ENCODE measurements at regions not wholly inside any gene's neighbourhood (a gene's known extent, or its start where the extent isn't known, plus 50 kb on each side); places are given as distances from the start of the nearest gene placed in this dataset.
"Not testable (repeated sequence)": the region's sequence is repeated elsewhere in the genome, so short reads cannot be mapped to it uniquely, and the experiment has no call there.

GRCh38 chr7:150046290-150047194, 172.8 kb downstream of the ATP6V0E2 start:
- not testable (repeated sequence) for DNase-seq (ENCODE audit: low read depth)

- not testable (repeated sequence) for DNase-seq (ENCODE audit: low read depth)
These were observed 173.6 kb downstream of the ATP6V0E2 start for GRCh38 chr7:150047329-150047728.

DNA sequence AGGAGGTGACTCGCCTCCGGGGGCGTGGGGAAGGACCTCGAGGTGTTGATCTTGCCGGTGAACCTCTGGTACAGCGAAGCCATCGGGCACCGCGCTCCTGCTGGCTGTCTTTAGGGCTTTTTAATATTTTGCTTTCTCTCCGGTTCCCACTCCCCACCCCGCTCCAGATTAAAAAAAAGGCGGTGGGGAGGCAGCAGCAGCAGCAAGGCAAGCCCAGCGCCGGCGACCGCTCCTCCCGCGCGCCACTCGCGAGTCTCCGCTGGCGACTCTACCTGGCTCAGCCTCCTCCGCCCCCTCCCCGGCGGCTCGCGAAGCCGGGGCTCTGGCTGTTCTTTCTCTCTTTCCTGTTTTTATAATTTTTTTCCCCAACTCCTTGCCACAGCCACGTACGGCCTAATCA, 174.0 kb downstream of the ATP6V0E2 start:
- not testable (repeated sequence) for DNase-seq (ENCODE audit: low read depth)

GRCh38 chr7:150048244-150049011, 174.7 kb downstream of the ATP6V0E2 start:
- DNase-seq (ENCODE audit: low read depth): not testable (repeated sequence)

GRCh38 chr7:150049012-150049655, 175.4 kb downstream of the ATP6V0E2 start:
- DNase-seq (ENCODE audit: low read depth): not testable (repeated sequence)

- not testable (repeated sequence) for DNase-seq (ENCODE audit: low read depth)
These were observed 179.6 kb downstream of the ATP6V0E2 start for GRCh38 chr7:150053396-150053795.

DNA sequence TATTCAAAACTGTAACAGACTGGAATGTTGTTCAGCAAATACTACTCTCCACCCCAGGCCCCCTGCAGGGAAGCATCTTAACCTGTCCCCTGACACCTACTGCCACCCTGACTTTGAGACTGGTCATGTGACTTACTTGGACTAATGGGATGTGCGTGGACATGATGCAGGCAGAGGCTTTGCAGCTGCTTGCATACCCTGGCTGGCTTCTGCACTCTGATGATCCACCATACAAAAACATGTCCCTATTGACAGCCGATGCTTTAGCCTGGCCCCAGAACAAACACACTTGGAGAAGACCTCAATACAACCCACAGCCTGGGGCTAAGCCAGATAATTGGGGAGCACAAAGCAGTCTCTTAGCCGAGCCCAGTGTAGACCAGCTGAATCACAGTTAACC, 180.5 kb downstream of the ATP6V0E2 start:
- not testable (repeated sequence) for DNase-seq (ENCODE audit: low read depth)

GRCh38 chr7:150060259-150061221, 186.8 kb downstream of the ATP6V0E2 start:
- DNase-seq (ENCODE audit: low read depth): peak; percentile 44

GRCh38 chr7:150063195-150063594, 189.4 kb downstream of the ATP6V0E2 start:
- DNase-seq (ENCODE audit: low read depth): not testable (repeated sequence)

DNA sequence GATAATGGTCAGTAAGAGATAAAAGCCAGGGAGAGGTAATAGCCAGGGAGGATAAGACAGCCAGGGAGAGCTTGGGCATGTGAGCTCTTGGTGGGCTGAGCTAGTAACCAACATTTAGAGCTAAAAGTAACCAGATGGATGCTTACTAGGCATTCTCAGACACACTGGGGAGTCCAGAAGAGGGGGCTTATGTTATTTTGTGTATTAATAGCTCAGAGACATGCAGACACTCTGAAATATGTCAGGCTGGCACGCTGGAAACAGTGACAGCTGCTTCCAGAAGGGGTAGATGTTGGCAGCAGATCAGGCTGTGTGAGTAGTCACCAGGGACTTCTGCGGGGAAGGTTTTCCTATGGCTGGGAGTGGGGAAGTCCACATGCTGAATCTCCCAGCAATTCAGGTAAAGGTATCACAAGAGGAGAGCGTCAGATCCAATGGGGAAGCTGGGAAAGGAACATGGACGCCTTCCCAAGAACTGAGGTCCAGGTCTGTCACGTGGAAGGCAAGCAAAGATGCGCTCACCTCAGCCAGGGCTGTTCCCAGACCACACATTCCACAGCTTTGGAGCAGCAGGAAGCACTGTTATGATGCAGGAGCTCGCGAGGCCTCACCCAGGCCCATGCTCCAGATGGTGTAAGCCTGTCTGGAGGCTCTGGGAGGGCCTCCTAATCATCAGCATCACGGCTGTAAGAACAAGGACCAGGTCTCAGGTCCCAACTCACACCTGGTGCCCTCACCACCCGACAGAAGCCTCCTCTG, 196.0 kb downstream of the ATP6V0E2 start:
- DNase-seq (ENCODE audit: low read depth): not testable (repeated sequence)

DNA sequence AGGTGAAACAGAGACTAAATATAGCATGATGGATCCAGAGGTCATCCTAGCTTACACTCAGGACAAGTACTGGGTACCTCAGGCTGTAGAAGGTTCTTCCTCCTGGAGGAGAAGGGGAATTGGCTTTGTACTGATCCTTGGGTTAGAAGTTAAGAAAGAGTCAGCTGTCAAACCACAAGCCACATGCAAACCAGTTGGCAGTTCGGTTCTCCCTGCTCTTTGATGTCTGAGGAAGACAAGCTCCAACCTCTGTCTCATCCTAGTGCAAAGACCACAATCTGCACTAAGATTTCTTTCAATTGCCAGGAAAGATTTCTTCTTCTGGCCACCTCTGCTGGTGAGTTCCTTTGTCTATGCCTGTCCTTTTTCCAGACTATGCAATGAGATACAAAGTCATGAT, 203.8 kb downstream of the ATP6V0E2 start:
- DNase-seq (ENCODE audit: low read depth): not testable (repeated sequence)

- not testable (repeated sequence) for DNase-seq (ENCODE audit: low read depth)
These were observed 208.1 kb downstream of the ATP6V0E2 start for GRCh38 chr7:150081865-150082264.

- not testable (repeated sequence) for DNase-seq (ENCODE audit: low read depth)
These were observed 211.0 kb downstream of the ATP6V0E2 start for GRCh38 chr7:150084724-150085123.

DNA sequence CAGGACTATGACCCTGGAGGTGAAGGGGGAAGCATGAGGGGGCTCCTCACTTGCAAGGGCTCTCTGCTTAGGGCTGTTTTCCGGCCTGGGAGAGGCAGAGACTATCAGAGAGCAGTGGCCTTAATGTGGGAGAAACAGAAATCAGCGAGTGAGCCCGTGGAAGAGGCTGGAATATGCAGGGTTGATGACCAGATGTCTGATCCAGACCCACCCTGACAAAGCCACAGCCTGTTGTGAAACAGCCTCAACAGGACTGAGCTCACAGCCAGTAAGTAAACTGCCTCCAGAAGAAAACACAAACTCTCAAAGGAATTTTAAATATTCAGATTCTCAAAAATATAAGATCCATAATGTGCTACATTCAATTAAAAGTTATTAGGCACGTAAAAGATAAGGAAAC, 213.7 kb downstream of the ATP6V0E2 start:
- DNase-seq (ENCODE audit: low read depth): not testable (repeated sequence)

DNA sequence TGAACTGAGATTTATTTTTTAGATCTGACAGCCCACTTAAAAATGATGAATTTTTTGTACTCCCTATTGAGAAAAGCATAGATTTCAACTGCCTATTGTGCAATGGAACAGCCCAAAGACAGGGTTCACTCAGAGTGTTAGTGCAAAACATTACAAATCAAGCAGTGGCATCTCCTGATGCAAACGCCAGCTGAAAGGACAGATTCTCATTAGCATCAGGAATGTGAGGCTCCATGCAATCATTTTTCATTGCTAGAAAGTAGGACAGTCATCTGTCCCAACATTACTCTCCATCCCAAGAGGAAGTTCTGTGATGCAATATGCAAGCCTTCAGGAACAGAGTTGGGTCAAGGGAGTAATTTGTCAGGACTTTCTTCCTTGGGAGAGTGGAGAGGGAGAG, 215.4 kb downstream of the ATP6V0E2 start:
- DNase-seq (ENCODE audit: low read depth): not testable (repeated sequence)

DNA sequence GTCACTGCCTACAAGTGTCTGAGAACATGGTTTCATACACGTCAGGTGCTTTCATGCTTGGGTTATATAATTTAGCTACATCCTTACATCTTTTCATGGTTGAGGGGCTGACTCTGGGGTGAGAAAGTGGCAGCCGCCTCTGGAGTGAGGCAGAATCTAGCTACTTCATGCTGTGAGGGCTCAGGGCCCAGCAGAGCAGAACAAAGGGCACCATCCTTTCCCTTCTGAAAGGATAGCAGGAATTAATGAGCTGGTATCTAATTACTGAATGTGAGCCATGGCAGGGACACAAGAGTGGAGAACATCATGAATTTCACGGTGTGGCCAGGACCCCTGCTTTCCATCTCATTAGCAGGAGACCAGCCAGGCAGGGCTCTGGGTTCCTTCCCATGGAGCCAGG, 217.0 kb downstream of the ATP6V0E2 start:
- DNase-seq (ENCODE audit: low read depth): not testable (repeated sequence)

DNA sequence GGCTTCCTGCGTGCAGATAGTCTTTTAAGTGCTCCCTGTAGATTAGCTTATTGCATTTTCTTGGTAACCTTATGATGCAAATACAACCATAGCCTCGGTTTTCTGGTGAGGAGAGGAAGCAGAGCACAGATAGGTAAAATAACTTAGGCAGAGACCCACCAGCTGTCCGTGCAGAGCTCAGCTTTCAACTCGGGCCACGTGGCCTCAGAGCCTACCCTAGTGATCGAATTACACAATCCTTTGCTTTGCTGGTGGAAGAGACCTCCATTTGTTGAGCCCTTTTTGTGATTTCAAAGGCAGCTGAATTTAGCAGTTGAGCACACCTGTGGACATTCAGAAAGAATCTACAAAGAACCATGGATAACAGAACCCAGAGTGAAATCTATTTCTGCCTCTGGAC, 220.1 kb downstream of the ATP6V0E2 start:
- DNase-seq (ENCODE audit: low read depth): not testable (repeated sequence)

GRCh38 chr7:150096213-150096994, 222.6 kb downstream of the ATP6V0E2 start:
- not testable (repeated sequence) for DNase-seq (ENCODE audit: low read depth)

DNA sequence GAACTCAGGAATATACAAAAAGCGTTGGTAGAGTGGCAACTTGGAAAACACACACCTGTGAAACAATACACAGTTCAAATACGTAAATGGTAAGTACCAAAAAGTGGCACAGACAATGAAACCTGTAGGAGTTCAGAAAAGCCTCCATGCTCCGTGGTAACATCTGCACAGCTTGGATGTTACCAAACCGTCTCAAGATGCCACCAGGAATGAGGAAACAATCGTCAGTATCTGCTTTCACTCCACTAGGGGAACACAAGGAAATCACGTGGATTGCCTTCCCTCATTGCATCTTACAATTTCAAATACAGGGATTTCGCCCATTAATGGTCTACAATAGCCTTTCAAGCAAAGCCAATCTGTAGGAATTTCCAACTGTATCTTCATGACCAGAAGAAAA, 224.6 kb upstream of the LRRC61 start:
- DNase-seq (ENCODE audit: low read depth): not testable (repeated sequence)
